Fibroblast of lung (primary cell): ENCODE measurements at regions not wholly inside any gene's neighbourhood (a gene's known extent, or its start where the extent isn't known, plus 50 kb on each side); places are given as distances from the start of the nearest gene placed in this dataset.

Experiments used
- CTCF ChIP-seq, 2 donors: IDR thresholded peaks in 1 of 2; conservative IDR thresholded peaks in 1 of 2; 1 replicate in 1 of 2; 2 replicates in 1 of 2; pipeline ENCODE4 v1.5.1; 2011 to 2012; ENCODE audit warnings: low read length in 2 of 2, control low read depth in 1 of 2, inconsistent platforms in 1 of 2, low read depth in 1 of 2, mild to moderate bottlenecking in 1 of 2
- EZH2 ChIP-seq: IDR thresholded peaks from 2 replicates; pipeline ENCODE4 v1.5.1; 2012; ENCODE audit warnings: low read length, control low read depth, mild to moderate bottlenecking; ENCODE audit errors: missing control alignments

GRCh38 chr12:19002216-19002615 lies 127.3 kb upstream of the PLEKHA5 start:
- TF ChIP-seq CTCF (conservative IDR thresholded peaks at IDR 0.05 in 1 of 2, IDR thresholded peaks at IDR 0.05 in 1 of 2; ENCODE audit: low read depth in 1 of 2, low read length in 2 of 2) (no peak), EZH2 (no peak)
